A673 (cell line): ENCODE measurements at regions not wholly inside any gene's neighbourhood (a gene's known extent, or its start where the extent isn't known, plus 50 kb on each side); places are given as distances from the start of the nearest gene placed in this dataset.

Experiments used
- EZH2 ChIP-seq: fragments of 200-600 bp; sonication (generic); IDR thresholded peaks from 2 replicates; pipeline ENCODE4 v1.6.1; 2017; ENCODE audit warnings: borderline replicate concordance, low read depth, mild to moderate bottlenecking, mixed read lengths, antibody characterized with exemption, low read length; ENCODE audit not compliant: poor library complexity, severe bottlenecking
- TF ChIP-seq, protein P1 (sequence below): fragments of 300-800, 200-600 bp; sonication (generic); conservative IDR thresholded peaks from 2 replicates; pipeline ENCODE4 v1.5.1; 2017; ENCODE audit warnings: low read depth, mild to moderate bottlenecking, antibody characterized with exemption, low read length, moderate library complexity, mixed read lengths

GRCh38 chr16:79523971-79524370 is 76.6 kb downstream of the MAF start:
- TF ChIP-seq, protein P1, sequence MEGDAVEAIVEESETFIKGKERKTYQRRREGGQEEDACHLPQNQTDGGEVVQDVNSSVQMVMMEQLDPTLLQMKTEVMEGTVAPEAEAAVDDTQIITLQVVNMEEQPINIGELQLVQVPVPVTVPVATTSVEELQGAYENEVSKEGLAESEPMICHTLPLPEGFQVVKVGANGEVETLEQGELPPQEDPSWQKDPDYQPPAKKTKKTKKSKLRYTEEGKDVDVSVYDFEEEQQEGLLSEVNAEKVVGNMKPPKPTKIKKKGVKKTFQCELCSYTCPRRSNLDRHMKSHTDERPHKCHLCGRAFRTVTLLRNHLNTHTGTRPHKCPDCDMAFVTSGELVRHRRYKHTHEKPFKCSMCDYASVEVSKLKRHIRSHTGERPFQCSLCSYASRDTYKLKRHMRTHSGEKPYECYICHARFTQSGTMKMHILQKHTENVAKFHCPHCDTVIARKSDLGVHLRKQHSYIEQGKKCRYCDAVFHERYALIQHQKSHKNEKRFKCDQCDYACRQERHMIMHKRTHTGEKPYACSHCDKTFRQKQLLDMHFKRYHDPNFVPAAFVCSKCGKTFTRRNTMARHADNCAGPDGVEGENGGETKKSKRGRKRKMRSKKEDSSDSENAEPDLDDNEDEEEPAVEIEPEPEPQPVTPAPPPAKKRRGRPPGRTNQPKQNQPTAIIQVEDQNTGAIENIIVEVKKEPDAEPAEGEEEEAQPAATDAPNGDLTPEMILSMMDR: no peak
- no peak for TF ChIP-seq EZH2
